HepG2 (cell line): ENCODE measurements at regions not wholly inside any gene's neighbourhood (a gene's known extent, or its start where the extent isn't known, plus 50 kb on each side); places are given as distances from the start of the nearest gene placed in this dataset.

Experiments used
- CBX5 ChIP-seq: sonication (generic); formaldehyde crosslinking; IDR thresholded peaks from 2 replicates; pipeline ENCODE4 v1.4.0; 2020; ENCODE audit warnings: missing genetic modification reagents, borderline replicate concordance
- EP300 ChIP-seq, 3 experiments: sonication (generic) in 1 of 3; formaldehyde crosslinking in 1 of 3; IDR thresholded peaks; 2 replicates each; pipeline versions ENCODE4 v1.5.1 to v1.6.1; 2011 to 2020; ENCODE audit warnings: low read depth in 2 of 3, low read length in 2 of 3, borderline replicate concordance in 1 of 3, improper control_type of control experiment in 1 of 3, mild to moderate bottlenecking in 1 of 3, missing genetic modification reagents in 1 of 3, moderate library complexity in 1 of 3
- ERF ChIP-seq: IDR thresholded peaks from 2 replicates; pipeline ENCODE4 v1.6.1; 2018; ENCODE audit warnings: missing biosample characterization, missing genetic modification reagents
- FOXA3 ChIP-seq: IDR thresholded peaks from 2 replicates; pipeline ENCODE4 v1.6.1; 2016; ENCODE audit warnings: missing genetic modification reagents, missing compliant biosample characterization
- GATAD2A ChIP-seq: IDR thresholded peaks from 2 replicates; pipeline ENCODE4 v1.6.1; 2016
- HNF4A ChIP-seq: sonication (generic); formaldehyde crosslinking; IDR thresholded peaks from 2 replicates; pipeline ENCODE4 v1.4.0; 2020; ENCODE audit warnings: missing genetic modification reagents
- IKZF4 ChIP-seq: sonication (generic); formaldehyde crosslinking; IDR thresholded peaks from 2 replicates; pipeline ENCODE4 v1.5.1; 2020; ENCODE audit warnings: borderline replicate concordance, mild to moderate bottlenecking, low read depth, missing genetic modification reagents; ENCODE audit errors: not compliant biosample characterization
- JDP2 ChIP-seq: sonication (generic); formaldehyde crosslinking; IDR thresholded peaks from 2 replicates; pipeline ENCODE4 v1.8.1; 2022; ENCODE audit warnings: missing genetic modification reagents, borderline replicate concordance
- MED1 ChIP-seq: sonication (generic); formaldehyde crosslinking; IDR thresholded peaks from 2 replicates; pipeline ENCODE4 v1.4.0; 2020; ENCODE audit warnings: missing genetic modification reagents
- MED13 ChIP-seq: sonication (generic); formaldehyde crosslinking; IDR thresholded peaks from 2 replicates; pipeline ENCODE4 v1.5.0; 2020; ENCODE audit warnings: missing genetic modification reagents
- NAIF1 ChIP-seq: sonication (generic); formaldehyde crosslinking; IDR thresholded peaks from 2 replicates; pipeline ENCODE4 v1.5.0; 2020; ENCODE audit warnings: mild to moderate bottlenecking, missing genetic modification reagents, borderline replicate concordance
- NFYB ChIP-seq: sonication (generic); formaldehyde crosslinking; IDR thresholded peaks from 2 replicates; pipeline ENCODE4 v1.4.0; 2020; ENCODE audit warnings: missing genetic modification reagents
- NR2C2 ChIP-seq: sonication (generic); formaldehyde crosslinking; IDR thresholded peaks from 2 replicates; pipeline ENCODE4 v1.4.0; 2020; ENCODE audit warnings: missing genetic modification reagents, mild to moderate bottlenecking, moderate library complexity, borderline replicate concordance
- NR3C1 ChIP-seq: sonication (generic); formaldehyde crosslinking; IDR thresholded peaks from 2 replicates; pipeline ENCODE4 v1.4.0; 2020; ENCODE audit warnings: missing genetic modification reagents
- PATZ1 ChIP-seq: sonication (generic); formaldehyde crosslinking; IDR thresholded peaks from 2 replicates; pipeline ENCODE4 v1.4.0; 2020; ENCODE audit warnings: missing genetic modification reagents
- PLRG1 ChIP-seq: fragments of 450-650 bp; conservative IDR thresholded peaks from 2 replicates; pipeline ENCODE4 v1.6.1; 2016
- RXRB ChIP-seq: IDR thresholded peaks from 2 replicates; pipeline ENCODE4 v1.6.1; 2016; ENCODE audit warnings: borderline replicate concordance, missing genetic modification reagents, missing compliant biosample characterization
- SALL1 ChIP-seq: sonication (generic); formaldehyde crosslinking; IDR thresholded peaks from 2 replicates; pipeline ENCODE4 v1.8.0; 2022; ENCODE audit warnings: mild to moderate bottlenecking, missing genetic modification reagents
- SMC3 ChIP-seq: IDR thresholded peaks from 2 replicates; pipeline ENCODE4 v1.6.1; 2011; ENCODE audit warnings: low read length, improper control_type of control experiment
- SOX13 ChIP-seq, 3 experiments: fragments of 450-650 bp in 1 of 3; sonication (generic) in 1 of 3; formaldehyde crosslinking in 1 of 3; IDR thresholded peaks in 2 of 3; conservative IDR thresholded peaks in 1 of 3; 2 replicates each; pipeline versions ENCODE4 v1.5.0 to v1.6.1; 2016 to 2020; ENCODE audit warnings: antibody characterized with exemption in 1 of 3, mild to moderate bottlenecking in 1 of 3, missing compliant biosample characterization in 1 of 3, missing genetic modification reagents in 1 of 3, moderate library complexity in 1 of 3
- TEAD2 ChIP-seq: sonication (generic); formaldehyde crosslinking; IDR thresholded peaks from 2 replicates; pipeline ENCODE4 v1.9.0; 2021; ENCODE audit warnings: missing genetic modification reagents
- TEAD3 ChIP-seq: optimal IDR thresholded peaks from 2 replicates; pipeline ENCODE3; 2016; ENCODE audit warnings: borderline replicate concordance
- ZKSCAN8 ChIP-seq: IDR thresholded peaks from 2 replicates; pipeline ENCODE4 v1.6.1; 2016; ENCODE audit warnings: borderline replicate concordance, missing genetic modification reagents, missing compliant biosample characterization
- ZNF17 ChIP-seq: sonication (generic); formaldehyde crosslinking; IDR thresholded peaks from 2 replicates; pipeline ENCODE4 v1.5.0; 2020; ENCODE audit warnings: mild to moderate bottlenecking, missing genetic modification reagents
- ZNF343 ChIP-seq: sonication (generic); formaldehyde crosslinking; IDR thresholded peaks from 2 replicates; pipeline ENCODE4 v1.4.0; 2020; ENCODE audit warnings: mild to moderate bottlenecking, missing genetic modification reagents
- ZNF512 ChIP-seq: sonication (generic); formaldehyde crosslinking; IDR thresholded peaks from 2 replicates; pipeline ENCODE4 v1.4.0; 2020; ENCODE audit warnings: mild to moderate bottlenecking, missing genetic modification reagents
- ZNF567 ChIP-seq: sonication (generic); formaldehyde crosslinking; IDR thresholded peaks from 2 replicates; pipeline ENCODE4 v1.8.1; 2023; ENCODE audit warnings: mild to moderate bottlenecking, missing genetic modification reagents, borderline replicate concordance
- ZNF576 ChIP-seq: sonication (generic); formaldehyde crosslinking; IDR thresholded peaks from 2 replicates; pipeline ENCODE4 v1.4.0; 2020; ENCODE audit warnings: mild to moderate bottlenecking, missing genetic modification reagents
- ZNF841 ChIP-seq: sonication (generic); formaldehyde crosslinking; IDR thresholded peaks from 2 replicates; pipeline ENCODE4 v1.8.1; 2023; ENCODE audit warnings: missing genetic modification reagents, borderline replicate concordance

GRCh38 chr2:234674781-234675201 lies 177.9 kb upstream of the ARL4C start (continued):
- TF ChIP-seq ZNF567 (CRISPR knock-in tag): no peak
- peak; percentile 35; the same call in 1 of the 2 replicates for TF ChIP-seq SMC3
- TF ChIP-seq MED13 (CRISPR knock-in tag): no peak
- no peak for TF ChIP-seq NR3C1 (CRISPR knock-in tag)
- peak; percentile 16; the same call in 1 of the 2 replicates for TF ChIP-seq PATZ1 (CRISPR knock-in tag)
- TF ChIP-seq NFYB: no peak
- TF ChIP-seq EP300 (IDR thresholded peaks at IDR 0.05; ENCODE audit: low read depth in 2 of 2, low read length in 2 of 2): peak in 1 of 2 experiments; percentile 64; a peak in 2 of 4 replicates
- TF ChIP-seq EP300 (CRISPR knock-in tag; IDR thresholded peaks at IDR 0.05; ENCODE audit: borderline replicate concordance): peak; percentile 30; the same call in 1 of the 2 replicates
- peak; percentile 52; the same call in 1 of the 2 replicates for TF ChIP-seq NR2C2 (CRISPR knock-in tag)
- no peak for TF ChIP-seq ZNF512 (CRISPR knock-in tag)
- TF ChIP-seq NAIF1 (CRISPR knock-in tag): no peak
- peak; percentile 76 for TF ChIP-seq SALL1 (CRISPR knock-in tag)
- TF ChIP-seq PLRG1: no peak
- no peak for TF ChIP-seq ZNF17 (CRISPR knock-in tag)
- 0 out of 2 replicates have a peak, but pooled peaks have one; percentile 48 for TF ChIP-seq ERF
- no peak for TF ChIP-seq ZNF343 (CRISPR knock-in tag)
- TF ChIP-seq GATAD2A: peak; percentile 78; the same call in 1 of the 2 replicates
- TF ChIP-seq RXRB (CRISPR knock-in tag): peak; percentile 65; the same call in 1 of the 2 replicates
- TF ChIP-seq ZKSCAN8 (CRISPR knock-in tag): peak; percentile 39; the same call in 1 of the 2 replicates
- TF ChIP-seq ZNF841 (CRISPR knock-in tag): no peak
- TF ChIP-seq MED1 (CRISPR knock-in tag): peak; percentile 76
- TF ChIP-seq TEAD2 (CRISPR knock-in tag): no peak
- TF ChIP-seq HNF4A: peak; percentile 41
- TF ChIP-seq SOX13 (IDR thresholded peaks at IDR 0.05): no peak
- TF ChIP-seq SOX13 (CRISPR knock-in tag; conservative IDR thresholded peaks at IDR 0.05 in 1 of 2, IDR thresholded peaks at IDR 0.05 in 1 of 2): peak in 1 of 2 experiments; percentile 74; a peak in 1 of 4 replicates
- peak; percentile 74; the same call in 1 of the 2 replicates for TF ChIP-seq CBX5 (CRISPR knock-in tag)
- TF ChIP-seq TEAD3 (CRISPR knock-in tag): peak; percentile 81
- no peak for TF ChIP-seq IKZF4 (CRISPR knock-in tag)
- TF ChIP-seq JDP2: no peak
- peak; percentile 49; the same call in 1 of the 2 replicates for TF ChIP-seq FOXA3
- no peak for TF ChIP-seq ZNF576
